ENCODE measurements at regions not wholly inside any gene's neighbourhood (a gene's known extent, or its start where the extent isn't known, plus 50 kb on each side); places are given as distances from the start of the nearest gene placed in this dataset.
"Not testable (repeated sequence)": the region's sequence is repeated elsewhere in the genome, so short reads cannot be mapped to it uniquely, and the experiment has no call there.

DNA sequence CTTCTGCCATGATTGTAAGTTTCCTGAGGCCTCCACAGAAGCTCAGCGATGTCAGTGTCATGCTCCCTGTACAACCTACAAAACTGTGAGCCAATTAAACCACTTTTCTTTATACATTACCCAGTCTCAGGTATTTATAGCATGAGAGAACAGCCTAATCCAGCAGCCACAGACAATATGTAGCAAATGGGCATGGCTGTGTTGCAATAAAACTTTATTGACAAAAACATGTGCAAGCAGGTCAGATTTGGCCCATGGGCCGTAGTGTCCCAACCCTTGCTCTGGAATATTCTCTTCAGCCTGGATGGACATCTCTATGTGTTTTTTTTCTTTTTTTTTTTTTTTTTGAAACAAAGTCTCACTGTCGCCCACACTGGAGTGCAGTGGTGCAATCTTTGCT lies 60.9 kb upstream of the EEF2KMT start:
- DNase-seq (ENCODE audit: low read depth in 3 of 3, low spot score in 1 of 3), result no peak

- DNase-seq (ENCODE audit: low read depth in 3 of 3, low spot score in 1 of 3), result not testable (repeated sequence)
Observed at GRCh38 chr16:5156486-5156885, 58.9 kb upstream of the EEF2KMT start.

GRCh38 chr16:5154006-5154405 lies 56.4 kb upstream of the EEF2KMT start:
- not testable (repeated sequence) for DNase-seq (ENCODE audit: low read depth in 3 of 3, low spot score in 1 of 3)

- not testable (repeated sequence) for DNase-seq (ENCODE audit: low read depth in 3 of 3, low spot score in 1 of 3)
Observed at GRCh38 chr16:5151409-5151808, 53.8 kb upstream of the EEF2KMT start.
